Vagina (tissue), 2 donors: ENCODE measurements at regions not wholly inside any gene's neighbourhood (a gene's known extent, or its start where the extent isn't known, plus 50 kb on each side); places are given as distances from the start of the nearest gene placed in this dataset.

ENCODE experiments used
- DNase-seq, 2 donors: peaks; one replicate each; pipeline ENCODE4 v3.0.0-alpha.2; 2017; ENCODE audit errors: extremely low spot score in 2 of 2
- H3K27ac ChIP-seq: fragments of 200-600 bp; sonication (generic); one replicate; pipeline ENCODE4 v1.5.1; 2019
- H3K27me3 ChIP-seq: fragments of 200-600 bp; sonication (generic); one replicate; pipeline ENCODE4 v1.5.1; 2019
- H3K36me3 ChIP-seq, 2 donors: fragments of 200-600 bp; sonication (generic); one replicate each; pipeline ENCODE4 v1.5.1; 2017 to 2019
- H3K4me1 ChIP-seq: fragments of 200-600 bp; sonication (generic); one replicate; pipeline ENCODE4 v1.5.1; 2019
- H3K4me3 ChIP-seq, 2 donors: fragments of 200-600 bp; sonication (generic); 1 replicate in 1 of 2; 2 replicates in 1 of 2; pipeline ENCODE4 v1.5.1; 2016 to 2019
- H3K9me3 ChIP-seq: fragments of 200-600 bp; sonication (generic); one replicate; pipeline ENCODE4 v1.5.1; 2019
- POLR2A ChIP-seq, 2 donors: fragments of 450-650 bp; IDR thresholded peaks; one replicate each; pipeline ENCODE4 v1.6.1; 2017; ENCODE audit warnings: antibody characterized with exemption in 2 of 2, mild to moderate bottlenecking in 2 of 2, moderate library complexity in 2 of 2
- POLR2AphosphoS5 ChIP-seq, 2 donors: sonication (generic); formaldehyde crosslinking; IDR thresholded peaks; one replicate each; pipeline ENCODE4 v1.9.0; 2017; ENCODE audit warnings: antibody characterized with exemption in 2 of 2, mild to moderate bottlenecking in 2 of 2, low read depth in 1 of 2; ENCODE audit not compliant: insufficient read depth in 1 of 2
- intact Hi-C: fragments of 100-400 bp; cut with DNase I; formaldehyde crosslinking; loops from one replicate; pipeline ENCODE4 v1.15.1; 2023
- TF ChIP-seq, protein P1 (sequence below), 3 experiments: fragments of 450-650 bp in 2 of 3; fragments of 200-600 bp in 1 of 3; sonication (generic) in 1 of 3; IDR thresholded peaks; one replicate each; pipeline ENCODE4 v1.5.1; 2017 to 2019; ENCODE audit warnings: antibody characterized with exemption in 3 of 3, mild to moderate bottlenecking in 2 of 3, moderate library complexity in 2 of 3

DNA sequence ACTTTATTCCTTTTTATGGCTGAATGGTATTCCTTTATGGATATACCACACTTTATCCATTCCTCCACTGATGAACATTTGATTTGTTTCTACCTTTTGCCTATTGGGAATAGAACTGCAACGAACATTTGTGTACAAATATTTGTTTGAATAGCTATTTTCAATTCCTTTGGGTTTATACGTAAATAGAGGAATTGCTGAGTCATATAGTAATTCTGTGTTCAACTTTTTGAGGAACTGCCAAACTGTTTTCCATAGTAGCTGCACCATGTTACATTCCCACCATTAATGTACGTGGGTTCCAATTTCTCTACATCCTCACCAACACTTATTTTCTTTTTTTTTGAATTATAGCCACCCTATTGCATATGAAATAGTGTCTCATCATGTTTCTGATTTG, 156.5 kb upstream of the ATP6AP2 start:
- Histone ChIP-seq H3K4me1 (no peaks in the 10 kb centered on the region), H3K27me3 (no peaks in the 10 kb centered on the region), H3K4me3 (no peak overlapping the region), H3K27ac (no peak overlapping the region), H3K36me3 (no peaks in the 10 kb centered on the region), H3K9me3 (no peaks in the 10 kb centered on the region)
- intact Hi-C loops, result no loop called here
- DNase-seq, result no peak
- TF ChIP-seq POLR2A (IDR thresholded peaks at IDR 0.05) (no peak), POLR2AphosphoS5 (IDR thresholded peaks at IDR 0.05; ENCODE audit: insufficient read depth in 1 of 2, low read depth in 1 of 2) (no peak)
- TF ChIP-seq, protein P1, sequence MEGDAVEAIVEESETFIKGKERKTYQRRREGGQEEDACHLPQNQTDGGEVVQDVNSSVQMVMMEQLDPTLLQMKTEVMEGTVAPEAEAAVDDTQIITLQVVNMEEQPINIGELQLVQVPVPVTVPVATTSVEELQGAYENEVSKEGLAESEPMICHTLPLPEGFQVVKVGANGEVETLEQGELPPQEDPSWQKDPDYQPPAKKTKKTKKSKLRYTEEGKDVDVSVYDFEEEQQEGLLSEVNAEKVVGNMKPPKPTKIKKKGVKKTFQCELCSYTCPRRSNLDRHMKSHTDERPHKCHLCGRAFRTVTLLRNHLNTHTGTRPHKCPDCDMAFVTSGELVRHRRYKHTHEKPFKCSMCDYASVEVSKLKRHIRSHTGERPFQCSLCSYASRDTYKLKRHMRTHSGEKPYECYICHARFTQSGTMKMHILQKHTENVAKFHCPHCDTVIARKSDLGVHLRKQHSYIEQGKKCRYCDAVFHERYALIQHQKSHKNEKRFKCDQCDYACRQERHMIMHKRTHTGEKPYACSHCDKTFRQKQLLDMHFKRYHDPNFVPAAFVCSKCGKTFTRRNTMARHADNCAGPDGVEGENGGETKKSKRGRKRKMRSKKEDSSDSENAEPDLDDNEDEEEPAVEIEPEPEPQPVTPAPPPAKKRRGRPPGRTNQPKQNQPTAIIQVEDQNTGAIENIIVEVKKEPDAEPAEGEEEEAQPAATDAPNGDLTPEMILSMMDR (IDR thresholded peaks at IDR 0.05), result no peak

DNA sequence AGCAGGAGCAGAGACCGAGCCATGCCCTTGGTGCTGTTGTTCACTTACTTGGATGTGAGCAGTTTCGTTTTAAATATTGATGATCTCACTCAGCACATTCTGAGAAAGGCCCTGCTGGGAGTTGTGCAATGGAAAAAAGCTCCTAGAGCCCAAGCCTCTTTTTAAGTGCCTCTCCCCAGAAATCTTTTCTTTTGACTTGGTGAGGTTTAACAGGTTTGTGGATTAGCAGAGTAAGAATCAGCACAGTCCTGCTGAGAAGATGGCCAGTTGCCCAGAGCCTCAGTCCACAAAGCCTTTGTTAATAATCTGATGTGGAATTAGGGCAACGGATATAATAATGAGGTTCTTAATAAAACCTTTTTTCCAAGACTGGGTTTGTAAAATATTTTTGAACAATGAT, 157.5 kb upstream of the ATP6AP2 start:
- Histone ChIP-seq H3K9me3 (no peaks in the 10 kb centered on the region), H3K4me3 (no peak overlapping the region), H3K36me3 (no peaks in the 10 kb centered on the region), H3K4me1 (no peaks in the 10 kb centered on the region), H3K27ac (no peak overlapping the region), H3K27me3 (no peaks in the 10 kb centered on the region)
- TF ChIP-seq POLR2AphosphoS5 (IDR thresholded peaks at IDR 0.05; ENCODE audit: insufficient read depth in 1 of 2, low read depth in 1 of 2), result no peak
- intact Hi-C loops, result no loop called here
- DNase-seq, result no peak

DNA sequence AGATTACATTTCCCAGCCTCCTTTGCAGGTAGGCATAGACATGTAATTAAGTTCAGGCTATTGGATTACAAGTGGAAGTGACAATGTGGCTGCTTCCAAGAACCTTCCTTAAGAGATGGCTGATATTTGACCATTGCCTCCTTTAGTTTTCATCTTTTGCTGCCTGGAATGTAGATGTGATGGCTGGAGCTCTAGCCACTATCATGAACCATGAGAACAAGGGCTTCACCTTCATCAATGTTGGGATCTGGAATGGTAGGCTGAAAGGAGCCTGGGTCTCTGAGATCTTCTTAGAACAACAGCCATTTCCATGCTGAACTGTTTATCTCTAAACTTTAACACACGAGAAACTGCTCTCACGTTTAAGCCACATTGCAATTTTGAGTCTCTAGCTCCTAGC, 158.7 kb upstream of the ATP6AP2 start:
- H3K27ac ChIP-seq, result no peak overlapping the region
- TF ChIP-seq POLR2AphosphoS5 (IDR thresholded peaks at IDR 0.05; ENCODE audit: insufficient read depth in 1 of 2, low read depth in 1 of 2) (no peak), POLR2A (IDR thresholded peaks at IDR 0.05) (no peak)
- TF ChIP-seq, protein P1 (IDR thresholded peaks at IDR 0.05), result no peak
- no peak for DNase-seq
- H3K36me3 ChIP-seq, result no peaks in the 10 kb centered on the region
- no peak overlapping the region for H3K4me3 ChIP-seq
- intact Hi-C loops, result no loop called here
- no peaks in the 10 kb centered on the region for H3K9me3 ChIP-seq
- no peaks in the 10 kb centered on the region for H3K27me3 ChIP-seq
- no peaks in the 10 kb centered on the region for H3K4me1 ChIP-seq

DNA sequence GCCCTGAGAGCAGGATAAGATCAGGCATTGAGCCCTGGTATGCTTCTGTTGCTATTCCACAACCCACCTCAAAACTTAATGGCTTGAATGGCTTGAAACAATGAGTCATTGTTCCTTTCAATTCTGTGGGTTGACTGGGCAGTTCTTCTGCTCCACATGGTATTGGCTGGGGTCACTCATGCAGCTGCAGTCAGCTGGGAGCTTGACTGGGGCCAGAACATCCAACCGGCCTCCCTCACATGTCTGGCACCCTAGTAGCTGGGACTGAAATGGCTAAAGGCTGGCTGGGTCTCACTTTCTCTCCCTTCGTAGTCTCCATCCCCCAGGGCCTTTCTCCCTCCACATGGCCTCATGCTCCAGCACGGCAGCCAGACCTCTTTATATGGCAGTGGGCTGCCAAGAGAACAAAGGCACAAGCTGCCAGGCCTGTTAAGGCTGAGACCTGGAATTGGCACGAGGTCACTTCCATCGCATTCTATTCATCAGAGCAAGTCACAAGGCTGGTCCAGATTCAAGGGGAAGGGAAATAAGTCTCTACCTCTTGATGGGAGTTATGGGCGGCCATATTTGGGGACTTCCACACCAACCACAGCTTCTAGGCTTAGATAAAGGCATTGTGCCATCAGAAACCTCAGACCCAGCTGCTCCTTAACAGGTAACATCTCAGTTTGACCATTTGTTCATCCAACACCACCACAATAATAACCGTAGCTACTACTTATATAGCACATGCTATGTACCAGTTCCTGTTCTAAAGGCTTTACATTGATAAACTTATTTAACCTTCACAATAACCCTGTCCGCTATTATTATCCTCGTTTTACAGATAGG, 159.7 kb upstream of the ATP6AP2 start:
- Histone ChIP-seq H3K4me1 (no peaks in the 10 kb centered on the region), H3K36me3 (no peaks in the 10 kb centered on the region), H3K4me3 (no peak overlapping the region), H3K27ac (no peak overlapping the region), H3K9me3 (no peaks in the 10 kb centered on the region), H3K27me3 (no peaks in the 10 kb centered on the region)
- TF ChIP-seq POLR2A (IDR thresholded peaks at IDR 0.05) (no peak), POLR2AphosphoS5 (IDR thresholded peaks at IDR 0.05; ENCODE audit: insufficient read depth in 1 of 2, low read depth in 1 of 2) (no peak)
- TF ChIP-seq, protein P1 (IDR thresholded peaks at IDR 0.05), result no peak
- intact Hi-C loops, result no loop called here
- no peak for DNase-seq

DNA sequence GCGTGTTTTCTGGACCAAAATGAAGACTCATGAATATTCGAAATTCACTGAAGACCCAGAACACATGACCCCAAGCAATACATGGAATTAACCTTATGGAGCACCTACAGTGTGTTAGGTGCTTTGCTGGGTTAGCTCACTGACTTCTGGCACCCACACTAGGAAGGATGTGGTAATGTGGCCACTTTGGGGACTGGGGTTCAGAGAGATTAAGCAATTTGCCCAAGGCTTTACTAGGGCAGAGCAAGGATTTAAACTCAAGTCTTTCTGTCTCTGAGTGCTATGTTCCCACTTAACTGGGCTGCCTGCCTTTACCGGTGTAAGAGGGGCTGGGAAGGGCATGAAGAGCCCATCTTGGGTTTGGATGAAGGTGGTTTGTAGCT, 162.0 kb upstream of the ATP6AP2 start:
- no peak overlapping the region for H3K27ac ChIP-seq
- TF ChIP-seq POLR2AphosphoS5 (IDR thresholded peaks at IDR 0.05; ENCODE audit: insufficient read depth in 1 of 2, low read depth in 1 of 2) (no peak), POLR2A (IDR thresholded peaks at IDR 0.05) (no peak)
- TF ChIP-seq, protein P1 (IDR thresholded peaks at IDR 0.05), result no peak
- intact Hi-C loops, result no loop called here

More for the DNA sequence above, 162.0 kb upstream of the ATP6AP2 start:
- Histone ChIP-seq H3K4me1 (no peaks in the 10 kb centered on the region), H3K36me3 (no peaks in the 10 kb centered on the region), H3K4me3 (no peak overlapping the region), H3K27me3 (no peaks in the 10 kb centered on the region), H3K9me3 (no peaks in the 10 kb centered on the region)
- DNase-seq, result no peak
